HG03558 (cell line): ENCODE measurements at regions not wholly inside any gene's neighbourhood (a gene's known extent, or its start where the extent isn't known, plus 50 kb on each side); places are given as distances from the start of the nearest gene placed in this dataset.
"Not testable (repeated sequence)": the region's sequence is repeated elsewhere in the genome, so short reads cannot be mapped to it uniquely, and the experiment has no call there.

Experiments used
- ATAC-seq: cut with Tn5 transposase; IDR thresholded peaks from one replicate; pipeline ENCODE4 v1.9.1; 2021; ENCODE audit warnings: moderate number of reproducible peaks; ENCODE audit not compliant: unreplicated experiment; ENCODE audit errors: extremely low read depth

DNA sequence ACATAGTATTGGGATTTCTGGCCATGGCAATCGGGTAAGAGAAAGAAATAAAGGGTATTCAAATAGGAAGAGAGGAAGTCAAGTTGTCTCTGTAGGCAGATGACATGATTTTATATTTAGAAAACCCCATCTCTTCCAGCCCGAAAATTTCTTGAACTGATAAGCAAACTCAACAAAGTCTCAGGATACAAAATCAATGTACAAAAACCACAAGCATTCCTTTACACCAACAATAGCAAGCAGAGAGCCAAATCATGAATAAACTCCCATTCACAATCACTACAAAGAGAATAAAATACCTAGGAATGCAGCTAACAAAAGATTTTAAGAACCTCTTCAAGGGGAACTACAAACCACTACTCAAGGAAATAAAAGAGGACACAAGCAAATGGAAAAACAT, 600.1 kb upstream of the EPHA5 start:
- not testable (repeated sequence) for ATAC-seq

- not testable (repeated sequence) for ATAC-seq
These were observed 596.3 kb upstream of the EPHA5 start for GRCh38 chr4:66266554-66266953.

DNA sequence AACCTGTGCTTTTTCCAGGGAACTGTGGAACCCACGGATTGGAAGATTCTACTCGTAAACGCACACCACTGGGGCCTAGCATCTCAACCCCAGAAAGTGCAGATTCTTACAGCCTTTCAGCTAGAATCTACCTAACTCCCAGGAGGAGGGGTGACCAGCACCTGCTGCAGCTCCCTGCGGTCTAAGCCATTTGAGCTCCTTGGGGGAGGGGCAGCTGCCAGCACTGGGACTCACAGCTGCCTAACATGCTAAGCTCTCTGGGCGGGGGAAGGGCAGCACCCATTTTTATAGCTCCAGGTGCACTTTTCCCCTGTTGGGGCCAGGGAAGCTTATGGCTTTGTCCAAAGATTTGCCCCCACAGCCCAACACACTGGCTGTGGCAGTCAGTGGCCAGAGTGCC, 595.7 kb upstream of the EPHA5 start:
- ATAC-seq, result no peak

- ATAC-seq, result no peak
These were observed 582.0 kb upstream of the EPHA5 start for GRCh38 chr4:66252291-66252690.

DNA sequence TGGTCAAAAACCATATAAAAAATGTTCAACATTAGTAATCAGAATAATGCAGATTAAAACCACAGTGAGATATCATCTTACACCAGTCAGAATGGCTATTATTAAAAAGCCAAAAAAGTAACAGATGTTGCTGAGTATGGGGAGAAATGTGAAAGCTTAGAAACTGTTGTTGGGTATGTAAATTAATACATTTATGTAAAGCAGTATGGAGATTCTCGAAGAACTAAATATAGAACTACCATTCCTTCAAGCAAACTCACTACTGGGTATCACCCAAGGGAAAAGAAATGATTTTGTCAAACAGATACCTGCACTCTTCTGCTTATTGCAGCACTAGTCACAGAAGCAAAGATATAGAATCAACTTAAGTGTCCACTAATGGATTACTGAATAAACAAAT, 576.4 kb upstream of the EPHA5 start:
- ATAC-seq, result no peak

- ATAC-seq, result no peak
These were observed 565.6 kb upstream of the EPHA5 start for GRCh38 chr4:66235876-66236275.

- no peak for ATAC-seq
These were observed 559.6 kb upstream of the EPHA5 start for GRCh38 chr4:66229885-66230284.

DNA sequence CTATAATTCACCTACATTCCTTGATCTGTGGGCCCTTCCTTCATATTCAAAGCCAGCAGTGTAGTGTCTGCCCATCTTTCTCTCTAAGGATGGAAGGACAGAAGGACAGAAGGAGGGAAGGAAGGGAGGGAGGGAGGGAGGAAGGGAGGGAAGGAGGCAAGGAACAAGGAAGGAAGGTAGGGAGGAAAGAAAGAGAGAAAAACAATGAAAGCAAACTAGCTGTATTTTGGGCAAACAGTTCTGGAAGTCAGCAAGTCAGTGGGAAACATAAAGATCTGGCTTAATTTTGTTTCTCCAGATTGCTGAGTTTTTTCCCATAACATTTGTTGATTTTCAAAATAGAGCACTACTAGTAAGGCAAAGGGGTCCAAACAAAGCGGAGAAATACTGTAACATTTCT, 555.2 kb upstream of the EPHA5 start:
- ATAC-seq, result no peak

DNA sequence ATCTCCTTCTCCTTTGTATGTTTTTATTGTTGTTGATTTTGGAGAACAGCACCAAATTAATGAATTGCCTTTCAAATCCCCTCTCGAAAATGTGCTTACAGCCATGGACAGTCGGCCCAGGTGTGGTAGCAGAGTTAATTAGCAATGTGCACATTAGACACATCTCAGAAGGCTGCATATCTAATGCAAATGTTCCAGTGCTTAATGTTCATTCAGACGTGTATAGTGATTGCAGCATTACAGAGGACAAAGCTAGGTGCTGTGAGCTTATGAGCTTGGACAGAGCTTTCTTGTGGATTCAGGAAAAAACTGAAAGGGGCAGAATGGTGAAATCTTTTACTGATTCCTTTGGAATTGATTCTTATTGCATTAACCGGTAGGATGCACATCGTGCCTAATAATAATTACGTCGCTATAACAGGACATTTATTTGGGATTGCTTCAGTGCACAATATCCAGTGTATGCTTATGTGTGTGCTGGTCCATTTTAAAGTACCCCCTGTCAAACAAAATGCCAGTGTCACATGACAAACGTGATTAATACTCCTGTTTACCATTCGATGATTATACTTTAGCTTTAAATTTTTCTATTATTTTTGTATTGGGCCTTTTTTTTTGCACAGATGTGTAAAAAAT, 552.9 kb upstream of the EPHA5 start:
- ATAC-seq, result no peak

DNA sequence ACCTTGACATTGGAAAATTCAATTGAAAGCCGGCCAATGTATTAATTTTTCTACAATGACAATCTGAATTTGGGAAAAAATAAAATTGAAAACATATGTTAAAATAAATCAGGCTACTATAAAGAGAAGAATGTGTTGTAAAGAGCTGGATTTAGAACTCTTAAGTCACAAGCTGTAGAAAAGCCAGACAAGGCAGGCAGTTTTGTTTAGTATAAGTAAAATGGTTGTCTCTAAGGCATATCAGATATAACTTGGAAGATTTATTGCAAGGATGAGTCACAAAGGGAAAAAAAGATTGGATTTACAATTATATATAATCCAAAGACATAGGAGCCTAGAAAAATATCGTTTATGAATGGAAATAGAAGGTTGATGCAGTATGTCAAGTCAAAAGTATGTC, 549.1 kb upstream of the EPHA5 start:
- no peak for ATAC-seq

DNA sequence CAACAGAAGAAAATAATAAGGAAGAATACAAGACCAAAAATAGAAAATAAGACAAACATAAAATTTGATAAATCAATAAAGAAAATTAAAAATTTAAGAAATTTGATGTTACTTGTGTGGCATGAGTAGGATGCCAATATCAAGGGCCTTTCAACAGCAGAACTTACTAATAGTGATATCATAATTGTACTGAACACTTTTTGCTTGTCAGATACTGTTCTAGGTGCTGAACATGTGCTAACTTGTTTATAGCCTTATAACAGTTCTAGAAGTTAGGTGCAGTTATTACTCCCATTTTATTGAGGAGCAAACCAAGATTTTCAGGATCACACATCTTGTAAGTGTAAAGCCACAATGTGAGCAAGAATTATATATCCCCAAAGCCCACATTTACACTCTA, 546.0 kb upstream of the EPHA5 start:
- ATAC-seq, result no peak

DNA sequence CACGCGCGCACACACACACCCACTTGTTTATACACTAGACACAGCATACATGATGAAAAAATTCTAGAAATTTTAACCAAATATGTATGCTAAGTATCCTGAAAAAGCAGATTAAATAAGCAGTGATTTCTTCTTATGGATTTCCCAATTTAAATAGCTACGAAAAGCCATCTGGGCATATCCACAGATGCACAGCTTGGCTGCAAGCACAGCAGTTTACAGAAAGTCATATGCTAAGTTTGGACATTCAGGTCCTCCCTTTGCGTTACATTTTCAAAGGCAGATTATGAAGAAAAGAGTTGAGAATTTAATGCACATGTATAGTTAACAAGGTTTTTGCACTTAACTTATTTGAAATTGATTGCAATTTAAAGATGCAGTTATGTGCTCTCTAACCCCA, 542.2 kb upstream of the EPHA5 start:
- ATAC-seq, result no peak

- ATAC-seq, result no peak
These were observed 534.4 kb upstream of the EPHA5 start for GRCh38 chr4:66204534-66205247.

- no peak for ATAC-seq
These were observed 532.6 kb upstream of the EPHA5 start for GRCh38 chr4:66202870-66203269.

- no peak for ATAC-seq
These were observed 527.2 kb upstream of the EPHA5 start for GRCh38 chr4:66197451-66197850.

DNA sequence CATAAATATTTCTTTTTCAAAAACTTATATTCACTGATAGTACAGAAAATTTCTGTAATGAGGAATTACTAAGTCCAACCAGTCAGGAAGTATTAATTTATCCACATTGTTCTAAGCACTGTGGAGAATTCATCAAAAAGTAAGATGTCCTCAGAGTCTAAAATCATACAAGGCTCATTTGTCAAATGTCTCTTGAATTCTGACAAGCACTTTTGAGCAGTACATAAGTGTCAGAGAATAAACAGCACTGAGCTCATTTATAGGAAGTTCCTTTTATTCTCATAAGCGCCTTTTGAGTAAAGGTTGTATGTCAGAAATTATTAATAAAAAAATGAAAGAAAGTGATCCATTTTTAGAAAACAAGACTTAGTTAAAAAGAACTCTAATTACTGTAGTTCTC, 523.2 kb upstream of the EPHA5 start:
- no peak for ATAC-seq

DNA sequence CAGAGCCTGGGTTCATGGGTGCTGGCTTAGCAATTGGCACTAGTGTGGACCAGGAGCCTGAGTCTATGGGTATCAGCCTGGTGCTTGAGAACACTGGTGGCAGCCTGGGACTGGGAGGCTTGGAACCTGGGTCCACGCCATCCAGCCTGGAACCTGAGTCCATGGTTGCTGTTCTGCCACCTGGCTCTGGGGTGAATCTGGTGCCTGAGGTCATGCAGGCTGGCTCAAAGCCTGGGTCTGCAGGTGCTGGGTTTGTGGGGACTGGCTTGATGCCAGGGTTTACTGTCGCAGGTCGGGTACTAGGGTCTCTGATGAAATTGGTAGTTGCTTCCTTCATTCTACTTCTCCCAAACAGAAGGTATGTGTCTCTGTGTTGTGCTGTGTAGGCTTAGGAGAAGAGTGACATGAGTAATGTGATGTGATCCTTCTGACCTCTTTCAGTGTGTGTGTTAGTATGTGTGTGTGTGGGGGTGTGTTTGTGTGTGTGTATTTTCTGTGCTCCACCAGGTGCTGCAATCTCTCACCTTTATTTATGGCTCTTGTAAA, 517.0 kb upstream of the EPHA5 start:
- ATAC-seq, result no peak

- ATAC-seq, result no peak
These were observed 515.8 kb upstream of the EPHA5 start for GRCh38 chr4:66186095-66186494.

DNA sequence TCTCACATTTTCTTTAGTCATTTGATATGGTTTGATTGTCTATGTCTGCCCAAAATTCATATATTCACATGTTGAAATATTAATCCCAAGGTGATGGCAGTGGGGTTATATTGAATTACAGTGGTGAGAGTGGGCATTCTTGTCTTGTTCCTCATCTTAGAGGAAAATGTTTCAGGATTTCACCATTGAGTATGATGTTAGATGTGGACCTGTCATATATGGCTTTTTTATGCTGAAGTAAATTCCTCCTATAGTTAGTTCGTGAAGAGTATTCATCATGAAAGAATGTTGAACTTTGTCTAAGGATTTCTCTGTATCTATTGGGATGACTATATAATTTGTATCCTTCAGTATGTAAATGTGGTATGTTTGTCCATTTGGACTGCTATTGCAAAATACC, 512.3 kb upstream of the EPHA5 start:
- ATAC-seq, result no peak

DNA sequence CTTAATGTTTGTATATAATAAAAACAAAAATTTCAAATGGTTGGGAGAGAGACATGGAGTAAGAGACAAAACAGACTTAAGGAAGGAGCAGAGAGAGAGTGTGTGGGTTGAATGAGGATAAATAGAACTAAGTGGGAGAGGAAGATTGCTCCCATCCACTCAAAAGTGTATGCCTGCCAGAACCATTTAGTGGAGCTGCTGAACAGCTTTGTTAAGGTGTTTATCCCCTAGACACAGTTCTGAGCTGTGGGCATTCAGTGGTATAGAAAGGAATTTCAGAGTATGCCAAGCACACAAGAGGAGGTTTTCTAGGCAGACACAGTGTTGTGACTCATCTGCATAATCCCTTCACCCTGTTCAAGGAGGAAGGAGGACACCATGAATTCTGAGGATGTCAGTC, 508.6 kb upstream of the EPHA5 start:
- no peak for ATAC-seq

GRCh38 chr4:66169341-66169740, 499.1 kb upstream of the EPHA5 start:
- ATAC-seq, result no peak

DNA sequence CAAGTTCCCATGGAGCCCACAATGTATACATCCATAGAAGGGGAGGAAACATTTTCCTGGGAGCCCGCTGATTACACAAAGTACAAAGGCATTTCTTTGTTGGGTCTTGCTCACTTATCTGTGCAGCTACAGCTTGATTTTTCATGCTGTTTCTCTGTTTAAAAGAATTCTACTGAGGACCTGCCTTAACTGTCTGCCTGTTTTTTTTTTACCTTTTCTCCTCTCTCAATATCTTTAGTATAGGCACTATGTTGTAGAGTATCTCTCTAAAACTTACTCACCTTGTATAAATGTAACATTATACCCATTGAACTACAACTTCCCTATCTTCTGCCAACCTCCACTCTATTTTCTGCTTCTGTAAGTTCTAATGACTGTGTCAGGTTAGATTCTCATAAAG, 494.6 kb upstream of the EPHA5 start:
- no peak for ATAC-seq
